Sigmoid colon (tissue), 4 donors: ENCODE measurements at regions not wholly inside any gene's neighbourhood (a gene's known extent, or its start where the extent isn't known, plus 50 kb on each side); places are given as distances from the start of the nearest gene placed in this dataset.

Experiments used
- CTCF ChIP-seq, 4 experiments: fragments of 450-650 bp in 3 of 4; fragments of 200-600 bp in 1 of 4; IDR thresholded peaks; one replicate each; pipeline ENCODE4 v1.5.1; 2016 to 2019; ENCODE audit warnings: antibody characterized with exemption in 4 of 4, mild to moderate bottlenecking in 3 of 4, moderate library complexity in 2 of 4
- EP300 ChIP-seq, 4 donors: sonication (generic); formaldehyde crosslinking; IDR thresholded peaks; one replicate each; pipeline ENCODE4 v1.6.1; 2017; ENCODE audit warnings: antibody characterized with exemption in 4 of 4
- POLR2A ChIP-seq, 2 donors: fragments of 450-650 bp; IDR thresholded peaks; one replicate each; pipeline ENCODE4 v1.6.1; 2016; ENCODE audit warnings: antibody characterized with exemption in 2 of 2, mild to moderate bottlenecking in 2 of 2, moderate library complexity in 2 of 2

DNA sequence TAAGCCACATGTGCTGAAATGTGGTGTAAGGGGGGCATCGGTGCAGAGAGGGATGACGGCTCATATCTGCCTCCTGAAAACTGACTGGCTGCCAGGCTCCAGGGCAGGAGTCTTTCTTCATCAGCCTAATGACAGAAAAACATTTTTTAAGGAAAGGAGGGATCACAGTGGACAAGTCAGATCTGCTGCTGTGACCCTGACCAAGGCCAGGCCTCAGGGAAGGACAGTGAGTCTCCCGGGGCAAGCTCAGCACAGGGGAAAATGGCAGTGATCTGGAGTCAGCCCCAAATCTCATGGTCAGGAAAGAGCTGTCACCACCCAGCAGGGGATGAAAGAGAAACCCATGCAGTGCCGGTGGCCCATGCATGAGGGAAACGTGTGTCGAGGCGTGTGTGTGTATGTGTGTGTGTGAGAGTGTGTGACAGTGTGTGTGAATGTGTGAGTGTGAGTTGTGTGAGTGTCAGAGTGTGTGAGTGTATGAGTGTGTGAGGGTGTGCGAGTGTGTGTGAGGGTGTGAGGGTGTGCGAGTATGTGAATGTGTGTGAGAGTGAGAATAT, 134.5 kb downstream of the INHBB start:
- no peak for TF ChIP-seq CTCF (IDR thresholded peaks at IDR 0.05)
- no peak for TF ChIP-seq POLR2A (IDR thresholded peaks at IDR 0.05)
- TF ChIP-seq EP300 (IDR thresholded peaks at IDR 0.05): no peak
